ENCODE measurements at regions not wholly inside any gene's neighbourhood (a gene's known extent, or its start where the extent isn't known, plus 50 kb on each side); places are given as distances from the start of the nearest gene placed in this dataset.

GRCh38 chr16:85349365-85350145 is 237.3 kb upstream of the CIBAR2 start:
- no peak for DNase-seq

GRCh38 chr16:85350146-85350728 is 238.0 kb upstream of the CIBAR2 start:
- DNase-seq = no peak

- peak; percentile 91 for DNase-seq
Measured at GRCh38 chr16:85350973-85351372, 238.7 kb upstream of the CIBAR2 start.

GRCh38 chr16:85353013-85353412 is 240.7 kb upstream of the CIBAR2 start:
- DNase-seq = no peak

- DNase-seq = no peak
Measured at GRCh38 chr16:85353839-85354685, 241.8 kb upstream of the CIBAR2 start.

GRCh38 chr16:85354686-85355514 is 242.6 kb upstream of the CIBAR2 start:
- DNase-seq = peak; percentile 73

GRCh38 chr16:85355515-85355837 is 243.2 kb upstream of the CIBAR2 start:
- no peak for DNase-seq

- no peak for DNase-seq
Measured at GRCh38 chr16:85356157-85356556, 243.9 kb upstream of the CIBAR2 start.

GRCh38 chr16:85357323-85357722 is 245.1 kb upstream of the CIBAR2 start:
- DNase-seq = no peak

- DNase-seq = no peak
Measured at GRCh38 chr16:85357924-85358505, 245.7 kb upstream of the CIBAR2 start.

GRCh38 chr16:85358704-85359146 is 246.5 kb upstream of the CIBAR2 start:
- DNase-seq = no peak

GRCh38 chr16:85359147-85359822 is 247.0 kb upstream of the CIBAR2 start:
- no peak for DNase-seq

GRCh38 chr16:85360323-85361277 is 248.3 kb upstream of the CIBAR2 start:
- peak; percentile 85 for DNase-seq

- DNase-seq = no peak
Measured at GRCh38 chr16:85361441-85362118, 249.3 kb upstream of the CIBAR2 start.

- DNase-seq = no peak
Measured at GRCh38 chr16:85362443-85362842, 250.2 kb upstream of the CIBAR2 start.

GRCh38 chr16:85363427-85363826 is 249.7 kb upstream of the GSE1 start:
- no peak for DNase-seq

- DNase-seq = no peak
Measured at GRCh38 chr16:85363881-85364280, 249.2 kb upstream of the GSE1 start.

GRCh38 chr16:85364323-85365040 is 248.6 kb upstream of the GSE1 start:
- DNase-seq = no peak

- DNase-seq = no peak
Measured at GRCh38 chr16:85365120-85365519, 248.0 kb upstream of the GSE1 start.

All from right hindlimb (tissue), 1 donor.